ENCODE measurements at regions not wholly inside any gene's neighbourhood (a gene's known extent, or its start where the extent isn't known, plus 50 kb on each side); places are given as distances from the start of the nearest gene placed in this dataset.

DNA sequence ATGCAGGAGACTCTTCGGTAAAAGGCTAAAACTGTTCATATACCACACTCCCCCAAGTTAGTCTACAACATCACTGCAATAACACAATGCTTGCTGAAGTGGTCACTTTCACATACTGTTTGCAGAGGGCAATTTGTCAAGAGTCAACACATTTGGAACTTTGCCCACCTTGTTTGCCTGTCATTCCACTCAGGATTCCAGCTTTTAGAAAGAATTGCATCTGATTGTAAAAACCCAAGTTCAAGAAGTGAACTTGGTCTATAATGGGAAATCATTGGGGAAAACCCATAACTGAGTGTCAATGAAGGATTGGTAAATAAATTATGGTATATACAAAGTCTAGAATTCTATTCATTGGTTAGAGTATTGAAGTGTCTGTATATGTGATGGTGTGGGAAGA lies 120.5 kb downstream of the GADD45G start:
- no peak for DNase-seq

GRCh38 chr9:89729954-89730530 lies 125.2 kb downstream of the GADD45G start:
- no peak for DNase-seq

- peak; percentile 91 to 96 for DNase-seq
These were observed 125.9 kb downstream of the GADD45G start for GRCh38 chr9:89730715-89731114.

DNA sequence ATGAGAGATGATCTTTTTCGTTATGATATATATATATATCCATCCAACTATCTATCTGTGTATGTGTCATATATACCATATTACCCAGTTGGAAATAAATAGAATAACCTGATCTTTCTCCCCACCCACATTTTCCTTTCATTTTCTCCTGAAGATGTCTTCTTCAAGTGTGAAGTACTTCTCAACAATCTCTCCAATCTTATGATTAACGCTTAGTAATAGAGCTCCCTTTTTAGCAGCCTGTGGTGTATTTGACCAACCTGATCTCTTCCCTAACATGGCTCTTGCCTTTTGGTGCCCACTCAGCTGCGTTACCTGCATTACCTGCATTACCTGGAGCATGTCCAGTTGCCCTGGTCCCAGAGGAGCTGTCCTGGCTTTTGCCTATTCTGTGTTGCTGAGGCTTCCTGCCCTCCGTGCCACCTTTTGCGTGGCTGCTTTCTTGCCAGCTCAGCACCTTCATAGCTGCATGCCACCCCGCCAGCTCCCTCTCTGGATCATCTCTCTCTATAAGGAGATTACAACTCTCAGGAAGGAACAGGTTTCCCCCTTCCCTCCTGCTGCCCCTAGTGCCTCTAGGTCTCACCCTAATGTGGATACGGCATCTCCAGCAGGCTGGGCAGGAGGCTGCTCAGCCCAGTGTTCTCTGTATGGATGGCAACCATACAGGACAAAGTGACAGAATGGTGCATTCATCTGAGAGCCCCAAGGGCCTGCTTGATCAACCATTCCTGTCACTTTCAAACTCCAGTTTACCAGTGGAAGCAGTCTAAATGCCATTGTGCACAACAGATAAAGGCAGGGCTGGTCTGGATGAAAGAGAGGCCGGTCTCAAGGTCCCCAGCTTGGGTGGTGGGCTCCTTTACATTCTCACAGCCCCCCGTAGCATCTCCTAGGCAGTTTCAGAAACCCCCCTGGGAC lies 126.7 kb downstream of the GADD45G start:
- DNase-seq, result peak in 1 of 2 experiments; percentile 22

DNA sequence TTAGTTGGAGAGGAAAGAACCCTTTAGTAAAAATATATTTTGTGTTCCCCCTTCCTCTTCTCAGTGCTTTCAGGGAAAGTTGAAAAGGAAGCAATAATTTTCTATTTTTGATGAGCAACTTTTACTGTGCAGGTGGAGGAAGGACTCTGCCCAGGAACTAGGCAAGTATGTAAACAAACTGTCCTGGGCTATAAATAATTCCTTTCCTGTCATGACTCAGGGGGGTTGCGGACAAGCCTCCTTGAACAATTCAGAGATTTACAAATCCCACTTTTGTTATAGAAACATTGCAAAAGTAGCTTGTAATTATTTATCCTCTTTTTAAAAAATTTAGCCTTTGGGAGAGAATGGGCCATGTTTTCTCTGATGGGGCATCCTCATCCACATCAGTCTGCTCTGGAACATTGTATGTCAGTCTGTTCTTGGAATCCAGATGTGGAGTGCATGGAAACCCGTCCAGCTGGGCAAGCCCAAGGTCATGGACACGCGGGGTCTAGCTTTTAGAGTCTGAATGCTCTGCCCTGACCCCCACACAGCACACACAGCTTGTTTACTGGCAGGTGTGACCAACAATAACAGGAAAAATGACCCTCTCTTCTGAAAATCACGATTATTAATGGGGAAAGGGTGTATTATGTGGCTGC lies 127.6 kb downstream of the GADD45G start:
- DNase-seq, result peak in 1 of 2 experiments; percentile 28

DNA sequence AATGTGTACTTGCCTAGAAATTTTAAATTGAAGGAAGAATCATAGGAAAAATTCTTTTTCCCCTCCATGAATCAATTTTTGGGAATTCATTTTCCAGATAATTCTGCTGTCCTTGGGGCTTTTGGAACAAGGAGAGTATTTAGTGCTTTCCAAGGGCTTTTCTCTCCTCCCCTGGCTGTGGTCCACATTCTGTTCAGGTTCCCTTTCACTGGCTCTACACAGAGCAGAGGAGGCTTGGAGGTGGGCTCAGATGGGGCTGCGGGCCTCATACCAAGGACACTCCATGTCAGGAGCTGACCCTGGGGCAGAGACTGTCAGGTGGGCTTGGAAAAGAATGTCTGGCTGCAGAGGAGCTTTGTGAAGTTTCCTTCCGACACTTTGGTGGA lies 128.1 kb downstream of the GADD45G start:
- DNase-seq, result no peak

DNA sequence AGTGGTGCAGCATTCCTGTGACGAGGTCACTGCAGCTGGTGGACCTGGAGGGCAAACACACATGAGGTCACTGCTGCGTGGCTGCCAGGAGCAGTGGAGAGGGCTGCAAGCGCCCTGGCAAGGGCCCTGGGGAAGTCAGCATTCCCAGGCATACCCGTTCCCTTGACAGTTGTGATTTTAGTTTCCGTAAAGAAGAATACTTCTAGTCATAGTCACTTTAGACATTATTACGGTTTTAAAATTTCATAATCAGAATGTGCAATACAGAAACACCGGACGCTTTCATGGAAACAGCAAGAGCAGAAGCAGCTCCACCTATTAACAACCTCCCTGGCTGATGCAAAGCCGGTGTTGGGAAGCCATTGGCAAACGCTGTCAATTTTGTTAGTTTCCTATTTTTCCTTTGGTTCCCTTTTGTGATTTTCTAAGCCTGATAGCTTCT lies 129.8 kb downstream of the GADD45G start:
- DNase-seq, result peak; percentile 54 to 65

- no peak for DNase-seq
These were observed 133.5 kb downstream of the GADD45G start for GRCh38 chr9:89738137-89738932.

DNA sequence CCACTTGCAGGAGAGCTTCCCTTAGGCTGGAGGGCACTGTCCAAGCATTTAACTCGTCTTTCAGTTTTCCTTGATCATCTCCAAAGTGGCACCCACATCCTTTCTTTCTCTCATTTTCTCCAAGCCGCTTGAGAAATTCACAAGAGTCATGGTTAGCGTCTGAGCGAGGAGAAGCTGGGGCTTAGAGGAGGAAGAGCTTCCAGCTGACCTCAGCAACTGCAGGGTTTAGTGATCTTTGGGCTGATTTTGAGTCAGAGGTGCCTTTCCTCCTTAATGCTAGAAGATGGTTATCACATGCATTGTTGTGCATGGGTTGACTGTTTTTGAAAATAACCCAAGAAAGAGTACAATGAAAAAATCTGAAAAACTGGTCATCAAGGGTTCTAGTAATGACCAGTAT lies 134.7 kb downstream of the GADD45G start:
- DNase-seq, result no peak

DNA sequence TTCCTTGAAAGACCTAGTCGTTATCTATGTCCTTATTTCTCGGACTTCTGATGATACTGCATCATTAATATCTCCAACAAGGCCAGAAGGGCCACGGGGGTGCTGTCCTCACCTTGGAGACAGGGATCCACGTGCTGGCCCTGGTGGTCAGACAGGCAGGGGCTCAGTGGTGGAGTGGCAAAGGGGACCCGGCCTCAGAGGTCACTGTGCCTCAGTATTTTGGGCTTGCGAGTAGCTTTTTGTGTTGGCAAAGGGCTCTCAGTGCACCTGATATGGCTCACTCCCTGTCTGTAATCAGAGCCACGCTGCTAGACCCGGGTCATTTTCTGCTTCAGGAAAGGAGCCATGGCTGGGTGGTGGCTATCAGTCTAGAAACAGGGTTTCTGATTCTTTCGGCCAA lies 135.1 kb downstream of the GADD45G start:
- DNase-seq, result no peak

DNA sequence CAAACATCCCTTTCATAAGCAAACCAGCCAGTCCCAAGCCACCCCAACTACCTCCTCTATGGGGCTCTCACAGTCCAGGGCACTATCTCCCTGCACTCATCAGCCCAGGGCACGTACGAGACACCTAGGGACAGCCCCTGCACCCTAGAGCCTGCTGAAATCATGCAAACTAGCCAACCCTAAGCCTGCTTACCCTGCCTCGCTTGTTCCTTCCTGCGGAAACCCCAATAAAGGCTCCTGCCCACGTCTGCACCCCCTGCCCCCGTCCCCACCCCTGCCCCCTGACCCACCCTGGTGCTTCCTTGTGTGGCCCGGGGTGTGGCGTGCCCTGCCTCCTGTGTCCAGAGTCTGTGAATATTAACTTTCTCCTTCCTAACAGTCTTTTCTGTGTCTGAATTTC lies 135.9 kb downstream of the GADD45G start:
- DNase-seq, result no peak

GRCh38 chr9:89742660-89743059 lies 137.8 kb downstream of the GADD45G start:
- DNase-seq, result no peak

GRCh38 chr9:89743216-89743572 lies 138.4 kb downstream of the GADD45G start:
- DNase-seq, result no peak

GRCh38 chr9:89743573-89744254 lies 138.9 kb downstream of the GADD45G start:
- DNase-seq, result no peak

- DNase-seq, result no peak
These were observed 139.4 kb downstream of the GADD45G start for GRCh38 chr9:89744255-89744648.

- no peak for DNase-seq
These were observed 139.9 kb downstream of the GADD45G start for GRCh38 chr9:89744730-89745129.

- DNase-seq, result peak in 1 of 2 experiments; percentile 15
These were observed 141.0 kb downstream of the GADD45G start for GRCh38 chr9:89745601-89746376.

GRCh38 chr9:89746385-89747116 lies 141.7 kb downstream of the GADD45G start:
- no peak for DNase-seq

DNA sequence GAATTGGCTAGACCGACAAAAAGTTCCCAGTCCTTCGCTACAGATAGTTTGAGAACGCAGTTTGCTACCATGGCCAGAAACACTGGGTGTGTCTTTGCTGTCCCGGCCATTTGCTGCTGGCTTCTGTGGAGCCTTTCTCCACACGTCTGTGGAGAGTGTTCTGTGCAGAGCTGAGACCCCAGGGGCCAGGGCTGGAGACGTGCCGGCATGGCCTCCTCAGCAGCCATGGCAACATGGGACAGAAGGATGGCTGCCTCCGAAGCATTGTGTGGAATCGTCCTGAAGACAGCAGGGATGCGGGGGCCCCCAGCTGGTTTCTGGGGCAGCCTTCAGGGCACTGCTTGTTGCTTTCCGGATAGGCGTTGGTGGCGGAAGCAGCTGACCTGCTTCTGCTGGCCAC lies 142.8 kb downstream of the GADD45G start:
- DNase-seq, result no peak

DNA sequence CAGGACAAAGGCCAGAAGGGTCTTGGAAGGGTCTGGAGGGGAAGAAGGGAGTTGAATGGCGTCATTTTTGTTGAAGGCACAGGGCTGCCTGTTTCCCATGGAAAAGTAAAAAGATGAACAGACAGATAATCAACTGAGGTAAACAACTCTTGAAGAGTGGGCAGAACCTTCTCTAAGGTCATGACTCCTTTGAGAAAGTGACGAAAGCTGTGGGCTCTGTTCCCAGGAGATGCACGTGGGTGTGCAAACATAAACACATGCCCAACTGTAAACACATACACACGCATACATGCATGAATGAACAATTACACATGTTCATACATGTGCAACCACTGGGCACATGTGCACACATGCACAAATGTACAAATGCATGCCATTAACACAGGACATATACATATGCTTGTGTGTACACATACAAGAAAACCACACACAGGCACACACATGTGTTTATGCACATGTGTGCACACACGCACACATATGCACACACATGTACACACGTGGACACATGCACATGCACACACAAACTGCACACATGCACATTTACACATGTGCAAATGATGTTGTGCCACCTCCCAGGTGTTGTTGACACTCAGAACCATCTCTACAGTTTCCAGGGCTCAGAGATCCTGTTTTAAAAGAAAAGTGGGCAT lies 143.3 kb downstream of the GADD45G start:
- DNase-seq, result no peak

All from SHP77 (cell line).